Prostate gland (tissue), 2 donors: ENCODE measurements at regions not wholly inside any gene's neighbourhood (a gene's known extent, or its start where the extent isn't known, plus 50 kb on each side); places are given as distances from the start of the nearest gene placed in this dataset.

Experiments
- CTCF ChIP-seq, 4 experiments: fragments of 200-600 bp in 2 of 4; fragments of 450-650 bp in 2 of 4; sonication (generic) in 2 of 4; IDR thresholded peaks; 1 replicate in 3 of 4; 2 replicates in 1 of 4; pipeline ENCODE4 v1.5.1; 2016 to 2019; ENCODE audit warnings: antibody characterized with exemption in 4 of 4, mild to moderate bottlenecking in 2 of 4, moderate library complexity in 2 of 4
- POLR2A ChIP-seq: fragments of 450-650 bp; IDR thresholded peaks from one replicate; pipeline ENCODE4 v1.6.1; 2016; ENCODE audit warnings: antibody characterized with exemption, mild to moderate bottlenecking
- POLR2AphosphoS5 ChIP-seq: sonication (generic); formaldehyde crosslinking; IDR thresholded peaks from one replicate; pipeline ENCODE4 v1.6.1; 2017; ENCODE audit warnings: antibody characterized with exemption

DNA sequence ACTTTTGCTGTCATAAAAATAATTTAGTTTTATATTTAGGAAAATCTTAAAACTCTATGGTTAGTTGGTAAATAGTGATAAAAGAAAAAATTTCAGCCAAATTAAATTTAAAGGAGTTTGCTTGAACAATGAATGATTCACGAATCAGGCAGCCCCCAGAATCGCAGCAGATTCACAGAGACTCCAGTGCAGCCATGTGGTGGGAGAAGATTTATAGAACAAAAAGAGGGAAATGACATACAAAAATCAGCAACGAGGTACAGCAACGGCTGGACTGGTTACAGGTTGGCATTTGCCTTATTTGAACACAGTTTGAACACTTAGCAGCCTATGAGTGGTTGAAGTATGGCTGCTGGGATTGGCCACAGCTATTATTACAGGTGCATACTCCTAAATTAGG is 96.4 kb upstream of the MYCBP2 start:
- TF ChIP-seq CTCF (IDR thresholded peaks at IDR 0.05) (no peak), POLR2A (no peak), POLR2AphosphoS5 (no peak)
